ENCODE measurements at regions not wholly inside any gene's neighbourhood (a gene's known extent, or its start where the extent isn't known, plus 50 kb on each side); places are given as distances from the start of the nearest gene placed in this dataset.

DNA sequence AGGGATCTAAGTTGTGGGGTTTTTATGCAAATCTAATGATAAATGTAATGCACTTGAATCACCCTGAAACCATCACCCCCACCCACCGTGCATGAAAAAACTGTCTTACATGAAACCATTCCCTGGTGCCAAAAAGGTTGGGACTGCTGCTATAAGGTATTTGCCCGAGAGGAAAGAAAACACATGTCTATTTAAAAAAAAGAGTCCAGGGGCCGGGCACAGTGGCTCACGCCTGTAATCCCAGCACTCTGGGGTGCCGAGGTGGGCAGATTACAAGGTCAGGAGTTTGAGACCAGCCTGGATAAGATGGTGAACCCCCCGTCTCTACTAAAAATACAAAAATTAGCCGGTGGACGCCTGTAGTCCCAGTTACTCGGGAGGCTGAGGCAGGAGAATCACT lies 1372.8 kb upstream of the CDH2 start:
- DNase-seq = no peak
- Histone ChIP-seq H3K4me2 (ENCODE audit: low read length) (no peak overlapping the region), H2BK12ac (ENCODE audit: low read length) (no peak overlapping the region), H3K27me3 (ENCODE audit: insufficient read depth, low read length) (no peaks in the 10 kb centered on the region), H3K18ac (ENCODE audit: low read length) (no peak overlapping the region), H3K23ac (ENCODE audit: low read length) (no peak overlapping the region), H3K79me2 (ENCODE audit: control insufficient read depth, insufficient read depth, low read length, poor library complexity) (no peaks in the 10 kb centered on the region), H4K12ac (ENCODE audit: low read depth, low read length) (no peak overlapping the region), H2BK5ac (ENCODE audit: low read depth, low read length, poor library complexity) (no peak overlapping the region), H4K91ac (ENCODE audit: low read depth, low read length) (no peak overlapping the region), H3K9ac (ENCODE audit: low read length) (no peak overlapping the region), H3K36me3 (ENCODE audit: control insufficient read depth in 1 of 2, insufficient read depth in 2 of 2, low read length in 2 of 2) (no peaks in the 10 kb centered on the region), H2AK5ac (ENCODE audit: low read length) (no peak overlapping the region), H2BK120ac (ENCODE audit: insufficient read depth, low read length, poor library complexity) (no peak overlapping the region), H4K8ac (ENCODE audit: low read depth, low read length) (no peak overlapping the region), H3K27ac (ENCODE audit: low read depth, low read length) (no peak overlapping the region), H3K4me3 (ENCODE audit: low read depth, low read length) (no peak overlapping the region), H3K9me3 (ENCODE audit: insufficient read depth, low read depth, low read length) (peaks cover 1% of the 10 kb centered on the region), H3K14ac (ENCODE audit: low read length) (no peak overlapping the region), H2AFZ (ENCODE audit: insufficient read depth, low read length, poor library complexity) (no peak overlapping the region), H3K4me1 (ENCODE audit: control insufficient read depth in 1 of 2, insufficient read depth in 2 of 2, low read length in 2 of 2) (no peaks in the 10 kb centered on the region), H3K4ac (ENCODE audit: low read depth, low read length) (no peak overlapping the region), H3K79me1 (ENCODE audit: low read length) (no peaks in the 10 kb centered on the region)
- WGBS (ENCODE audit: extremely low coverage, insufficient coverage, insufficient read length) = no CpG with 5 or more reads among the region's 9 CpGs

GRCh38 chr18:29547626-29548025 lies 1370.7 kb upstream of the CDH2 start:
- Histone ChIP-seq H3K4me1 (ENCODE audit: control insufficient read depth in 1 of 2, insufficient read depth in 2 of 2, low read length in 2 of 2) (no peaks in the 10 kb centered on the region), H4K8ac (ENCODE audit: low read depth, low read length) (no peak overlapping the region)

DNA sequence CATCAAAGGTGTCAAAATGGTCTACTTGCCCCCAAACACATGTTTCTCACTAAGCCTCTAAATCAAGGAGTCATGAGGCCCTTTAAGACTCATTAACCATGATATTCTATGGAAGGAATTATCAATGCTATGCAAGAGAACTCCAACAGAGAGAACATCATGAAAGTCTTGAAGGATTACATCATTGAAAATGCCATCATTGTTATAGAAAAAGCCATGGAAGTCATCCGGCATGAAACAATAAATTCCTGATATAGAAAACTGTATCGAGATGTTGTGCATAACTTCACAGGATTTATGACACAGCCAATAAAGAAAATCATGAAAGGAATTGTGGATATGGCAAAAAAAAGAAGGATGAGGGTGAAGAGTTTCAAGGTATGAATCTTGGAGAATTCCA lies 1363.6 kb upstream of the CDH2 start:
- no peaks in the 10 kb centered on the region for H3K9me3 ChIP-seq (ENCODE audit: insufficient read depth, low read depth, low read length)
- no peak overlapping the region for H3K4ac ChIP-seq (ENCODE audit: low read depth, low read length)
- H3K4me2 ChIP-seq (ENCODE audit: low read length) = no peak overlapping the region
- no peak overlapping the region for H3K18ac ChIP-seq (ENCODE audit: low read length)
- H2BK120ac ChIP-seq (ENCODE audit: insufficient read depth, low read length, poor library complexity) = no peak overlapping the region
- no peak overlapping the region for H3K9ac ChIP-seq (ENCODE audit: low read length)
- H3K27ac ChIP-seq (ENCODE audit: low read depth, low read length) = no peak overlapping the region
- no peak overlapping the region for H2BK12ac ChIP-seq (ENCODE audit: low read length)
- WGBS (ENCODE audit: extremely low coverage, insufficient coverage, insufficient read length) = no CpG with 5 or more reads among the region's 2 CpGs
- no peak overlapping the region for H3K14ac ChIP-seq (ENCODE audit: low read length)
- DNase-seq = peak in 1 of 2 donors; percentile 68
- no peak overlapping the region for H2AK5ac ChIP-seq (ENCODE audit: low read length)
- no peaks in the 10 kb centered on the region for H3K36me3 ChIP-seq (ENCODE audit: control insufficient read depth in 1 of 2, insufficient read depth in 2 of 2, low read length in 2 of 2)
- no peak overlapping the region for H4K12ac ChIP-seq (ENCODE audit: low read depth, low read length)
- H3K23ac ChIP-seq (ENCODE audit: low read length) = no peak overlapping the region
- H4K91ac ChIP-seq (ENCODE audit: low read depth, low read length) = no peak overlapping the region
- no peaks in the 10 kb centered on the region for H3K79me2 ChIP-seq (ENCODE audit: control insufficient read depth, insufficient read depth, low read length, poor library complexity)
- H3K4me1 ChIP-seq (ENCODE audit: control insufficient read depth in 1 of 2, insufficient read depth in 2 of 2, low read length in 2 of 2) = no peaks in the 10 kb centered on the region
- no peak overlapping the region for H2AFZ ChIP-seq (ENCODE audit: insufficient read depth, low read length, poor library complexity)
- H3K27me3 ChIP-seq (ENCODE audit: insufficient read depth, low read length) = no peaks in the 10 kb centered on the region
- H3K4me3 ChIP-seq (ENCODE audit: low read depth, low read length) = no peak overlapping the region
- H2BK5ac ChIP-seq (ENCODE audit: low read depth, low read length, poor library complexity) = no peak overlapping the region
- H3K79me1 ChIP-seq (ENCODE audit: low read length) = no peaks in the 10 kb centered on the region
- H4K8ac ChIP-seq (ENCODE audit: low read depth, low read length) = no peak overlapping the region

More at GRCh38 chr18:29547626-29548025, 1370.7 kb upstream of the CDH2 start:
- H2AK5ac ChIP-seq (ENCODE audit: low read length) = no peak overlapping the region
- H2AFZ ChIP-seq (ENCODE audit: insufficient read depth, low read length, poor library complexity) = no peak overlapping the region
- H3K36me3 ChIP-seq (ENCODE audit: control insufficient read depth in 1 of 2, insufficient read depth in 2 of 2, low read length in 2 of 2) = no peaks in the 10 kb centered on the region
- DNase-seq = no peak
- H3K14ac ChIP-seq (ENCODE audit: low read length) = no peak overlapping the region
- H3K79me1 ChIP-seq (ENCODE audit: low read length) = no peaks in the 10 kb centered on the region
- no peak overlapping the region for H2BK12ac ChIP-seq (ENCODE audit: low read length)
- no peak overlapping the region for H3K4me3 ChIP-seq (ENCODE audit: low read depth, low read length)
- H3K9ac ChIP-seq (ENCODE audit: low read length) = no peak overlapping the region
- H3K4ac ChIP-seq (ENCODE audit: low read depth, low read length) = no peak overlapping the region
- no peaks in the 10 kb centered on the region for H3K27me3 ChIP-seq (ENCODE audit: insufficient read depth, low read length)
- H3K9me3 ChIP-seq (ENCODE audit: insufficient read depth, low read depth, low read length) = peaks cover 1% of the 10 kb centered on the region
- H2BK5ac ChIP-seq (ENCODE audit: low read depth, low read length, poor library complexity) = no peak overlapping the region
- no peak overlapping the region for H2BK120ac ChIP-seq (ENCODE audit: insufficient read depth, low read length, poor library complexity)
- no peak overlapping the region for H3K27ac ChIP-seq (ENCODE audit: low read depth, low read length)
- no peak overlapping the region for H3K23ac ChIP-seq (ENCODE audit: low read length)
- no peak overlapping the region for H3K18ac ChIP-seq (ENCODE audit: low read length)
- no peak overlapping the region for H4K12ac ChIP-seq (ENCODE audit: low read depth, low read length)
- no peak overlapping the region for H3K4me2 ChIP-seq (ENCODE audit: low read length)
- H4K91ac ChIP-seq (ENCODE audit: low read depth, low read length) = no peak overlapping the region
- no peaks in the 10 kb centered on the region for H3K79me2 ChIP-seq (ENCODE audit: control insufficient read depth, insufficient read depth, low read length, poor library complexity)

- Histone ChIP-seq H3K4me1 (ENCODE audit: control insufficient read depth in 1 of 2, insufficient read depth in 2 of 2, low read length in 2 of 2) (no peaks in the 10 kb centered on the region), H4K91ac (ENCODE audit: low read depth, low read length) (no peak overlapping the region), H3K9ac (ENCODE audit: low read length) (no peak overlapping the region), H3K79me1 (ENCODE audit: low read length) (no peaks in the 10 kb centered on the region), H3K79me2 (ENCODE audit: control insufficient read depth, insufficient read depth, low read length, poor library complexity) (no peaks in the 10 kb centered on the region), H3K4ac (ENCODE audit: low read depth, low read length) (no peak overlapping the region), H3K27ac (ENCODE audit: low read depth, low read length) (no peak overlapping the region), H3K18ac (ENCODE audit: low read length) (no peak overlapping the region), H3K14ac (ENCODE audit: low read length) (no peak overlapping the region), H3K27me3 (ENCODE audit: insufficient read depth, low read length) (no peaks in the 10 kb centered on the region), H3K9me3 (ENCODE audit: insufficient read depth, low read depth, low read length) (no peaks in the 10 kb centered on the region), H2BK120ac (ENCODE audit: insufficient read depth, low read length, poor library complexity) (no peak overlapping the region), H2BK12ac (ENCODE audit: low read length) (no peak overlapping the region), H3K23ac (ENCODE audit: low read length) (no peak overlapping the region), H4K12ac (ENCODE audit: low read depth, low read length) (no peak overlapping the region), H3K4me3 (ENCODE audit: low read depth, low read length) (no peak overlapping the region), H3K4me2 (ENCODE audit: low read length) (no peak overlapping the region), H2AK5ac (ENCODE audit: low read length) (no peak overlapping the region), H2BK5ac (ENCODE audit: low read depth, low read length, poor library complexity) (no peak overlapping the region), H3K36me3 (ENCODE audit: control insufficient read depth in 1 of 2, insufficient read depth in 2 of 2, low read length in 2 of 2) (no peaks in the 10 kb centered on the region), H2AFZ (ENCODE audit: insufficient read depth, low read length, poor library complexity) (no peak overlapping the region), H4K8ac (ENCODE audit: low read depth, low read length) (no peak overlapping the region)
- no peak for DNase-seq
These were observed 1354.8 kb upstream of the CDH2 start for GRCh38 chr18:29531746-29532145.
